ENCODE measurements at regions not wholly inside any gene's neighbourhood (a gene's known extent, or its start where the extent isn't known, plus 50 kb on each side); places are given as distances from the start of the nearest gene placed in this dataset.

- intact Hi-C loops (cut with DNase I; ENCODE audit: low total_unique reads): no loop called here
- no peaks in the 10 kb centered on the region for H3K4me1 ChIP-seq
- H3K9me3 ChIP-seq: no peaks in the 10 kb centered on the region
- no peak overlapping the region for H3K4me3 ChIP-seq
- H3K27me3 ChIP-seq: no peaks in the 10 kb centered on the region
- TF ChIP-seq POLR2AphosphoS5 (IDR thresholded peaks at IDR 0.05) (no peak), POLR2A (IDR thresholded peaks at IDR 0.05) (no peak)
- TF ChIP-seq, protein P1, sequence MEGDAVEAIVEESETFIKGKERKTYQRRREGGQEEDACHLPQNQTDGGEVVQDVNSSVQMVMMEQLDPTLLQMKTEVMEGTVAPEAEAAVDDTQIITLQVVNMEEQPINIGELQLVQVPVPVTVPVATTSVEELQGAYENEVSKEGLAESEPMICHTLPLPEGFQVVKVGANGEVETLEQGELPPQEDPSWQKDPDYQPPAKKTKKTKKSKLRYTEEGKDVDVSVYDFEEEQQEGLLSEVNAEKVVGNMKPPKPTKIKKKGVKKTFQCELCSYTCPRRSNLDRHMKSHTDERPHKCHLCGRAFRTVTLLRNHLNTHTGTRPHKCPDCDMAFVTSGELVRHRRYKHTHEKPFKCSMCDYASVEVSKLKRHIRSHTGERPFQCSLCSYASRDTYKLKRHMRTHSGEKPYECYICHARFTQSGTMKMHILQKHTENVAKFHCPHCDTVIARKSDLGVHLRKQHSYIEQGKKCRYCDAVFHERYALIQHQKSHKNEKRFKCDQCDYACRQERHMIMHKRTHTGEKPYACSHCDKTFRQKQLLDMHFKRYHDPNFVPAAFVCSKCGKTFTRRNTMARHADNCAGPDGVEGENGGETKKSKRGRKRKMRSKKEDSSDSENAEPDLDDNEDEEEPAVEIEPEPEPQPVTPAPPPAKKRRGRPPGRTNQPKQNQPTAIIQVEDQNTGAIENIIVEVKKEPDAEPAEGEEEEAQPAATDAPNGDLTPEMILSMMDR (IDR thresholded peaks at IDR 0.05): no peak
- H3K27ac ChIP-seq: no peak overlapping the region
- DNase-seq (ENCODE audit: low spot score in 2 of 2): no peak
- H3K36me3 ChIP-seq: no peaks in the 10 kb centered on the region
Observed at GRCh38 chr22:22403306-22403705, 105.2 kb downstream of the ZNF280B start.

- no peaks in the 10 kb centered on the region for H3K4me1 ChIP-seq
- intact Hi-C loops (cut with DNase I; ENCODE audit: low total_unique reads): no loop called here
- H3K27me3 ChIP-seq: no peaks in the 10 kb centered on the region
- H3K4me3 ChIP-seq: no peak overlapping the region
- TF ChIP-seq, protein P1 (IDR thresholded peaks at IDR 0.05): no peak
- TF ChIP-seq POLR2AphosphoS5 (IDR thresholded peaks at IDR 0.05) (no peak), POLR2A (IDR thresholded peaks at IDR 0.05) (no peak)
- no peaks in the 10 kb centered on the region for H3K36me3 ChIP-seq
- H3K27ac ChIP-seq: no peak overlapping the region
- H3K9me3 ChIP-seq: no peaks in the 10 kb centered on the region
- no peak for DNase-seq (ENCODE audit: low spot score in 2 of 2)
Observed at GRCh38 chr22:22403771-22404170, 104.8 kb downstream of the ZNF280B start.

GRCh38 chr22:22404598-22405284 lies 103.8 kb downstream of the ZNF280B start:
- intact Hi-C loops (cut with DNase I; ENCODE audit: low total_unique reads): no loop called here

GRCh38 chr22:22406445-22407027 lies 102.0 kb downstream of the ZNF280B start:
- Histone ChIP-seq H3K36me3 (no peaks in the 10 kb centered on the region), H3K27ac (no peak overlapping the region)
- intact Hi-C loops (cut with DNase I; ENCODE audit: low total_unique reads): no loop called here

More at GRCh38 chr22:22404598-22405284, 103.8 kb downstream of the ZNF280B start:
- H3K27ac ChIP-seq: no peak overlapping the region
- no peaks in the 10 kb centered on the region for H3K9me3 ChIP-seq
- DNase-seq (ENCODE audit: low spot score in 2 of 2): no peak
- H3K4me3 ChIP-seq: no peak overlapping the region
- no peaks in the 10 kb centered on the region for H3K4me1 ChIP-seq
- TF ChIP-seq, protein P1 (IDR thresholded peaks at IDR 0.05): no peak
- no peak for TF ChIP-seq POLR2AphosphoS5 (IDR thresholded peaks at IDR 0.05)
- no peak for TF ChIP-seq POLR2A (IDR thresholded peaks at IDR 0.05)
- no peaks in the 10 kb centered on the region for H3K27me3 ChIP-seq
- no peaks in the 10 kb centered on the region for H3K36me3 ChIP-seq

DNA sequence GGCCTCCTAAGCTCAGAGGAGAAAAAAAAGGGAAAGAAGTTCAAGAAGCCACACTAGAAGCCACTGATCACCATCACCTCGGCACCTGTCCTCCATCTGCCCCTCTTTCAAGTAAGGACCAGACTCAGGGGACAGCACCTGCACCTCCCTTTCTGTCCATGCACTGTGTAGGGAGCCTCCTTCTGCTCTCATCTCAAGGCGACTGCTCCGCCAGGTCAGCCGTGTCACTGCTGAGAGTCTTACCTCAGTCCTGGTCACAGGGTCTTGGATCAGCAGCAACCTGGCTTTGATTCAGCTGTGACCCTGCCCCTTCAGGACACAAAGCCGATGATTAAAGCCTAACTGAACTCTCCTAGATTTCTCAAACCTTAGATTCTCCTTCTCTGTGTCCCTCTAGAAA lies 101.5 kb downstream of the ZNF280B start:
- H3K36me3 ChIP-seq: no peaks in the 10 kb centered on the region
- TF ChIP-seq, protein P1 (IDR thresholded peaks at IDR 0.05): no peak
- no peak overlapping the region for H3K27ac ChIP-seq
- no peaks in the 10 kb centered on the region for H3K27me3 ChIP-seq
- no peaks in the 10 kb centered on the region for H3K4me1 ChIP-seq
- H3K9me3 ChIP-seq: no peaks in the 10 kb centered on the region
- intact Hi-C loops (cut with DNase I; ENCODE audit: low total_unique reads): no loop called here
- no peak for DNase-seq (ENCODE audit: low spot score in 2 of 2)
- no peak overlapping the region for H3K4me3 ChIP-seq

More at GRCh38 chr22:22406445-22407027, 102.0 kb downstream of the ZNF280B start:
- H3K4me1 ChIP-seq: no peaks in the 10 kb centered on the region
- no peak overlapping the region for H3K4me3 ChIP-seq
- TF ChIP-seq POLR2A (IDR thresholded peaks at IDR 0.05): no peak
- TF ChIP-seq, protein P1 (IDR thresholded peaks at IDR 0.05): no peak
- TF ChIP-seq POLR2AphosphoS5 (IDR thresholded peaks at IDR 0.05): no peak
- no peaks in the 10 kb centered on the region for H3K27me3 ChIP-seq
- no peak for DNase-seq (ENCODE audit: low spot score in 2 of 2)
- H3K9me3 ChIP-seq: no peaks in the 10 kb centered on the region

All from breast epithelium (tissue), 4 donors.